CD14-positive monocyte (primary cell): ENCODE measurements at regions not wholly inside any gene's neighbourhood (a gene's known extent, or its start where the extent isn't known, plus 50 kb on each side); places are given as distances from the start of the nearest gene placed in this dataset.

Experiments used
- DNase-seq, 3 donors: peaks; one replicate each; pipeline ENCODE4 v3.0.0-alpha.2; 2011 to 2022
- H2AFZ ChIP-seq: 2 replicates; pipeline ENCODE4 v1.6.0; 2012; ENCODE audit warnings: mild to moderate bottlenecking, low read depth, low read length, inconsistent platforms; ENCODE audit not compliant: insufficient read depth, poor library complexity, severe bottlenecking
- H3K27ac ChIP-seq, 2 donors: 1 replicate in 1 of 2; 2 replicates in 1 of 2; pipeline ENCODE4 v1.5.1; 2012 to 2013; ENCODE audit warnings: low read length in 2 of 2, control low read depth in 1 of 2, inconsistent platforms in 1 of 2, low read depth in 1 of 2, mild to moderate bottlenecking in 1 of 2
- H3K27me3 ChIP-seq, 2 donors: one replicate each; pipeline versions ENCODE4 v1.6.0 to v1.6.1; 2011 to 2013; ENCODE audit warnings: low read length in 2 of 2; ENCODE audit not compliant: control insufficient read depth in 2 of 2, insufficient read depth in 2 of 2
- H3K36me3 ChIP-seq, 2 donors: replicated peaks in 1 of 2; 1 replicate in 1 of 2; 2 replicates in 1 of 2; pipeline versions ENCODE4 v1.5.1 to v1.6.1; 2012 to 2013; ENCODE audit warnings: low read length in 2 of 2, control low read depth in 1 of 2, inconsistent platforms in 1 of 2, mild to moderate bottlenecking in 1 of 2; ENCODE audit not compliant: insufficient read depth in 2 of 2, control insufficient read depth in 1 of 2
- H3K4me1 ChIP-seq, 2 donors: 1 replicate in 1 of 2; 2 replicates in 1 of 2; pipeline versions ENCODE4 v1.5.1 to v1.6.1; 2012 to 2013; ENCODE audit warnings: low read length in 2 of 2, control low read depth in 1 of 2, inconsistent platforms in 1 of 2, mild to moderate bottlenecking in 1 of 2, moderate library complexity in 1 of 2; ENCODE audit not compliant: insufficient read depth in 2 of 2, control insufficient read depth in 1 of 2
- H3K4me2 ChIP-seq: replicated peaks from 2 replicates; pipeline ENCODE3; 2012; ENCODE audit warnings: low read length, moderate library complexity, mild to moderate bottlenecking; ENCODE audit not compliant: poor library complexity, severe bottlenecking; ENCODE audit errors: extremely low read depth
- H3K4me3 ChIP-seq, 3 experiments: fragments of 200-600 bp in 1 of 3; sonication (generic) in 1 of 3; replicated peaks in 1 of 3; 1 replicate in 2 of 3; 2 replicates in 1 of 3; pipeline ENCODE4 v1.5.1; 2011 to 2013; ENCODE audit warnings: low read length in 3 of 3, mild to moderate bottlenecking in 3 of 3, control low read depth in 2 of 3, low read depth in 2 of 3, inconsistent platforms in 1 of 3, moderate library complexity in 1 of 3
- H3K79me2 ChIP-seq: 2 replicates; pipeline ENCODE4 v1.6.0; 2012; ENCODE audit warnings: mild to moderate bottlenecking, control low read depth, inconsistent platforms, low read length, moderate library complexity; ENCODE audit not compliant: insufficient read depth
- H3K9ac ChIP-seq: 2 replicates; pipeline ENCODE4 v1.6.0; 2017; ENCODE audit warnings: low read length, mild to moderate bottlenecking; ENCODE audit not compliant: insufficient read depth, poor library complexity, severe bottlenecking
- H3K9me3 ChIP-seq, 2 donors: replicated peaks in 1 of 2; 1 replicate in 1 of 2; 2 replicates in 1 of 2; pipeline versions ENCODE4 v1.5.1 to v1.6.1; 2012 to 2013; ENCODE audit warnings: low read length in 2 of 2, control low read depth in 1 of 2; ENCODE audit not compliant: control insufficient read depth in 1 of 2, insufficient read depth in 1 of 2
- H4K20me1 ChIP-seq: 2 replicates; pipeline ENCODE4 v1.6.0; 2012; ENCODE audit warnings: mild to moderate bottlenecking, low read length, control low read depth, moderate library complexity; ENCODE audit not compliant: insufficient read depth
- H3K27ac Mint-ChIP-seq, 7 donors: one replicate each; pipeline ENCODE4 v1.8.0; 2020; ENCODE audit warnings: mild to moderate bottlenecking in 7 of 7, mixed read lengths in 7 of 7, moderate library complexity in 6 of 7, inconsistent platforms in 2 of 7
- H3K27me3 Mint-ChIP-seq, 3 donors: one replicate each; pipeline ENCODE4 v1.8.0; 2021 to 2022; ENCODE audit warnings: low read depth in 3 of 3, mild to moderate bottlenecking in 3 of 3, mixed read lengths in 3 of 3, moderate library complexity in 3 of 3, inconsistent platforms in 1 of 3
- H3K36me3 Mint-ChIP-seq, 2 donors: one replicate each; pipeline ENCODE4 v1.8.0; 2020; ENCODE audit warnings: mixed read lengths in 2 of 2, inconsistent platforms in 1 of 2, mild to moderate bottlenecking in 1 of 2
- H3K4me1 Mint-ChIP-seq: one replicate; pipeline ENCODE4 v1.8.0; 2020; ENCODE audit warnings: mild to moderate bottlenecking, mixed read lengths
- H3K4me3 Mint-ChIP-seq, 2 donors: one replicate each; pipeline ENCODE4 v1.8.0; 2020; ENCODE audit warnings: mild to moderate bottlenecking in 2 of 2, mixed read lengths in 2 of 2, moderate library complexity in 1 of 2
- H3K9me3 Mint-ChIP-seq, 7 donors: one replicate each; pipeline ENCODE4 v1.8.0; 2020 to 2022; ENCODE audit warnings: mixed read lengths in 7 of 7, mild to moderate bottlenecking in 6 of 7, moderate library complexity in 6 of 7, inconsistent platforms in 2 of 7
- CTCF ChIP-seq: fragments of 200-600 bp; IDR thresholded peaks from one replicate; pipeline ENCODE4 v1.8.0; 2022; ENCODE audit warnings: antibody characterized with exemption, mild to moderate bottlenecking
- WGBS: methylation state at CpG from one replicate; pipeline ENCODE4 v1.1.5; 2013; ENCODE audit warnings: missing lambda C conversion rate; ENCODE audit not compliant: insufficient coverage; 5-methylcytosine and 5-hydroxymethylcytosine counted together
- intact Hi-C, 2 donors: fragments of 100-400 bp; cut with micrococcal nuclease; formaldehyde crosslinking; loops; one replicate each; pipeline versions ENCODE4 v1.15.0 to v1.15.1; 2023

- no peak overlapping the region for H2AFZ ChIP-seq
- H3K4me3 ChIP-seq = no peak overlapping the region
- Mint-ChIP-seq H3K4me3 (no peak overlapping the region), H3K4me1 (peaks cover 2% of the 10 kb centered on the region), H3K27ac (no peak overlapping the region), H3K9me3 (peaks cover 0 to 3% (median 0%) of the 10 kb centered on the region in 7 donors), H3K27me3 (peaks cover 0 to 2% (median 0%) of the 10 kb centered on the region in 3 donors), H3K36me3 (no peaks in the 10 kb centered on the region)
- H3K9ac ChIP-seq = no peak overlapping the region
- WGBS = no CpG with 5 or more reads among the region's 1 CpG
- H3K4me2 ChIP-seq = no peak overlapping the region
- H3K79me2 ChIP-seq = no peaks in the 10 kb centered on the region
- H3K4me1 ChIP-seq = no peaks in the 10 kb centered on the region
- no peaks in the 10 kb centered on the region for H4K20me1 ChIP-seq
- no peak for DNase-seq
- no peaks in the 10 kb centered on the region for H3K27me3 ChIP-seq
- no peaks in the 10 kb centered on the region for H3K36me3 ChIP-seq
- no peak overlapping the region for H3K27ac ChIP-seq
- intact Hi-C loops = no loop called here
- no peaks in the 10 kb centered on the region for H3K9me3 ChIP-seq
- TF ChIP-seq CTCF = no peak
Measured at GRCh38 chr12:24360057-24360456, 410.6 kb upstream of the SOX5 start.

- DNase-seq = no peak
- Mint-ChIP-seq H3K9me3 (peaks cover 0 to 3% (median 0%) of the 10 kb centered on the region in 7 donors), H3K4me1 (peaks cover 2% of the 10 kb centered on the region), H3K4me3 (no peak overlapping the region), H3K27ac (no peak overlapping the region), H3K27me3 (peaks cover 0 to 2% (median 0%) of the 10 kb centered on the region in 3 donors), H3K36me3 (no peaks in the 10 kb centered on the region)
- no peak overlapping the region for H3K4me3 ChIP-seq
- no peak for TF ChIP-seq CTCF
- H3K79me2 ChIP-seq = no peaks in the 10 kb centered on the region
- no peaks in the 10 kb centered on the region for H4K20me1 ChIP-seq
- no peaks in the 10 kb centered on the region for H3K4me1 ChIP-seq
- whole genome bisulfite sequencing = no CpG with 5 or more reads among the region's 1 CpG
- H2AFZ ChIP-seq = no peak overlapping the region
- no peak overlapping the region for H3K9ac ChIP-seq
- no peaks in the 10 kb centered on the region for H3K27me3 ChIP-seq
- no peak overlapping the region for H3K4me2 ChIP-seq
- no peaks in the 10 kb centered on the region for H3K9me3 ChIP-seq
- intact Hi-C loops = no loop called here
- H3K27ac ChIP-seq = no peak overlapping the region
- H3K36me3 ChIP-seq = no peaks in the 10 kb centered on the region
Measured at GRCh38 chr12:24359418-24359817, 409.9 kb upstream of the SOX5 start.
